Caco-2 (cell line): ENCODE measurements at regions not wholly inside any gene's neighbourhood (a gene's known extent, or its start where the extent isn't known, plus 50 kb on each side); places are given as distances from the start of the nearest gene placed in this dataset.
"Not testable (repeated sequence)": the region's sequence is repeated elsewhere in the genome, so short reads cannot be mapped to it uniquely, and the experiment has no call there.

ENCODE experiments used
- BruUV-seq: library from RNA; stranded (reverse); fragments of 400-500 nt; replicated peaks from 2 replicates; lab custom pipeline; 2021; lab: Mats Ljungman, UMichigan
- CTCF ChIA-PET: fragments of 300-600 bp; sonication (Branson Sonifier 250); formaldehyde crosslinking; loops from one replicate; lab custom pipeline; 2022; ENCODE audit warnings: antibody characterized with exemption; lab: Charles Lee
- POLR2A ChIA-PET: fragments of 300-600 bp; sonication (Branson Sonifier 250); formaldehyde crosslinking; loops from one replicate; lab custom pipeline; 2022; ENCODE audit warnings: antibody characterized with exemption; lab: Charles Lee
- DNase-seq, 2 experiments: peaks; one replicate each; pipeline versions ENCODE4 v3.0.0 to v3.0.0-alpha.2; 2020 to 2022
- H3K27me3 ChIP-seq: replicated peaks from 2 replicates; pipeline ENCODE4 v1.6.0; 2011; ENCODE audit warnings: low read length; ENCODE audit not compliant: control insufficient read depth, insufficient read depth
- H3K36me3 ChIP-seq: 2 replicates; pipeline ENCODE4 v1.5.1; 2011; ENCODE audit warnings: low read length; ENCODE audit not compliant: control insufficient read depth, insufficient read depth
- H3K4me1 ChIP-seq: fragments of 250-450 bp; sonication (Bioruptor Pico); 2 replicates; pipeline ENCODE4 v1.5.1; 2020; ENCODE audit warnings: mild to moderate bottlenecking
- H3K4me3 ChIP-seq: 2 replicates; pipeline ENCODE4 v1.5.1; 2011; ENCODE audit warnings: low read depth, mild to moderate bottlenecking, control low read depth, low read length
- H3K9me3 ChIP-seq: fragments of 250-450 bp; sonication (Bioruptor Pico); 2 replicates; pipeline ENCODE4 v1.5.1; 2020; ENCODE audit warnings: mild to moderate bottlenecking, moderate library complexity
- H3K27ac Mint-ChIP-seq: one replicate; pipeline ENCODE4 v1.8.0; 2022; ENCODE audit warnings: mixed read lengths; ENCODE audit not compliant: unreplicated experiment
- H3K27me3 Mint-ChIP-seq: one replicate; pipeline ENCODE4 v1.8.0; 2022; ENCODE audit warnings: mixed read lengths; ENCODE audit not compliant: insufficient read depth, unreplicated experiment
- H3K36me3 Mint-ChIP-seq: one replicate; pipeline ENCODE4 v1.8.0; 2022; ENCODE audit warnings: mild to moderate bottlenecking, mixed read lengths; ENCODE audit not compliant: insufficient read depth, unreplicated experiment
- H3K4me1 Mint-ChIP-seq: one replicate; pipeline ENCODE4 v1.8.0; 2022; ENCODE audit warnings: low read depth, mixed read lengths; ENCODE audit not compliant: unreplicated experiment
- H3K4me3 Mint-ChIP-seq: one replicate; pipeline ENCODE4 v1.8.0; 2022; ENCODE audit warnings: mild to moderate bottlenecking, moderate library complexity, mixed read lengths; ENCODE audit not compliant: unreplicated experiment
- H3K9me3 Mint-ChIP-seq: one replicate; pipeline ENCODE4 v1.8.0; 2022; ENCODE audit warnings: mixed read lengths; ENCODE audit not compliant: unreplicated experiment
- CTCF ChIP-seq, 2 experiments: fragments of 200-600 bp in 1 of 2; IDR thresholded peaks; 1 replicate in 1 of 2; 2 replicates in 1 of 2; pipeline versions ENCODE4 v1.5.1 to v1.8.0; 2011 to 2022; ENCODE audit warnings: antibody characterized with exemption in 1 of 2, control low read depth in 1 of 2, inconsistent platforms in 1 of 2, low read depth in 1 of 2, low read length in 1 of 2, mild to moderate bottlenecking in 1 of 2, moderate library complexity in 1 of 2; ENCODE audit not compliant: insufficient read depth in 1 of 2, severe bottlenecking in 1 of 2, unreplicated experiment in 1 of 2
- intact Hi-C: fragments of 100-400 bp; cut with micrococcal nuclease; formaldehyde crosslinking; loops from one replicate; pipeline ENCODE4 v1.10.0; 2022; ENCODE audit not compliant: unreplicated experiment

GRCh38 chr5:164235300-164235891 lies 730.0 kb downstream of the MAT2B start:
- Mint-ChIP-seq H3K27me3 (no peaks in the 10 kb centered on the region), H3K27ac (no peak overlapping the region), H3K9me3 (no peaks in the 10 kb centered on the region), H3K4me1 (no peaks in the 10 kb centered on the region), H3K4me3 (no peak overlapping the region), H3K36me3 (no peaks in the 10 kb centered on the region)
- H3K36me3 ChIP-seq, result no peaks in the 10 kb centered on the region
- ChIA-PET POLR2A (no interaction called here), CTCF (no interaction called here)
- H3K4me3 ChIP-seq, result no peak overlapping the region
- no TSS peak for BruUV-seq
- no peaks in the 10 kb centered on the region for H3K4me1 ChIP-seq
- DNase-seq, result no peak
- no peaks in the 10 kb centered on the region for H3K27me3 ChIP-seq
- intact Hi-C loops, result no loop called here
- H3K9me3 ChIP-seq, result no peaks in the 10 kb centered on the region
- no peak for TF ChIP-seq CTCF (IDR thresholded peaks at IDR 0.05; ENCODE audit: insufficient read depth in 1 of 2, low read depth in 1 of 2, low read length in 1 of 2, severe bottlenecking in 1 of 2, unreplicated experiment in 1 of 2)

GRCh38 chr5:164237486-164237885 lies 732.1 kb downstream of the MAT2B start:
- no peak overlapping the region for H3K4me3 ChIP-seq
- intact Hi-C loops, result no loop called here
- BruUV-seq, result no TSS peak
- no peaks in the 10 kb centered on the region for H3K4me1 Mint-ChIP-seq
- H3K27ac Mint-ChIP-seq, result no peak overlapping the region
- no peaks in the 10 kb centered on the region for H3K36me3 Mint-ChIP-seq
- no peaks in the 10 kb centered on the region for H3K27me3 ChIP-seq
- no peak for DNase-seq
- no peak overlapping the region for H3K4me3 Mint-ChIP-seq
- no peaks in the 10 kb centered on the region for H3K9me3 Mint-ChIP-seq
- H3K36me3 ChIP-seq, result no peaks in the 10 kb centered on the region
- H3K9me3 ChIP-seq, result no peaks in the 10 kb centered on the region
- TF ChIP-seq CTCF (IDR thresholded peaks at IDR 0.05; ENCODE audit: insufficient read depth in 1 of 2, low read depth in 1 of 2, low read length in 1 of 2, severe bottlenecking in 1 of 2, unreplicated experiment in 1 of 2), result no peak
- H3K4me1 ChIP-seq, result no peaks in the 10 kb centered on the region
- CTCF ChIA-PET, result no interaction called here
- H3K27me3 Mint-ChIP-seq, result no peaks in the 10 kb centered on the region
- POLR2A ChIA-PET, result no interaction called here

GRCh38 chr5:164251781-164252180 lies 746.4 kb downstream of the MAT2B start:
- H3K4me3 Mint-ChIP-seq, H3K36me3 Mint-ChIP-seq, H3K36me3 ChIP-seq, H3K4me1 ChIP-seq, DNase-seq, H3K27ac Mint-ChIP-seq, CTCF ChIA-PET, H3K27me3 Mint-ChIP-seq, H3K9me3 ChIP-seq, H3K4me1 Mint-ChIP-seq, H3K27me3 ChIP-seq, intact Hi-C loops, BruUV-seq, H3K4me3 ChIP-seq, POLR2A ChIA-PET, H3K9me3 Mint-ChIP-seq: not testable (repeated sequence)

- no peaks in the 10 kb centered on the region for H3K9me3 ChIP-seq
- H3K27me3 ChIP-seq, result no peaks in the 10 kb centered on the region
- no peak for TF ChIP-seq CTCF (IDR thresholded peaks at IDR 0.05; ENCODE audit: insufficient read depth in 1 of 2, low read depth in 1 of 2, low read length in 1 of 2, severe bottlenecking in 1 of 2, unreplicated experiment in 1 of 2)
- no peak for DNase-seq
- no peak overlapping the region for H3K4me3 ChIP-seq
- Mint-ChIP-seq H3K36me3 (no peaks in the 10 kb centered on the region), H3K9me3 (no peaks in the 10 kb centered on the region), H3K4me1 (no peaks in the 10 kb centered on the region), H3K27me3 (no peaks in the 10 kb centered on the region), H3K27ac (no peak overlapping the region), H3K4me3 (no peak overlapping the region)
- intact Hi-C loops, result no loop called here
- H3K36me3 ChIP-seq, result no peaks in the 10 kb centered on the region
- CTCF ChIA-PET, result no interaction called here
- H3K4me1 ChIP-seq, result no peaks in the 10 kb centered on the region
- POLR2A ChIA-PET, result no interaction called here
- BruUV-seq, result no TSS peak
Measured at GRCh38 chr5:164253764-164254163, 748.3 kb downstream of the MAT2B start.
